AG09319 (cell line): ENCODE measurements at regions not wholly inside any gene's neighbourhood (a gene's known extent, or its start where the extent isn't known, plus 50 kb on each side); places are given as distances from the start of the nearest gene placed in this dataset.

Experiments used
- DNase-seq: peaks from one replicate; pipeline ENCODE4 v3.0.0-alpha.2; 2010; ENCODE audit warnings: low read depth; ENCODE audit errors: extremely low read depth
- CTCF ChIP-seq: IDR thresholded peaks from 2 replicates; pipeline ENCODE4 v1.5.1; 2011; ENCODE audit warnings: low read depth, mild to moderate bottlenecking, inconsistent platforms, low read length, moderate library complexity

- TF ChIP-seq CTCF: no peak
- no peak for DNase-seq
Measured at GRCh38 chr20:6580486-6580885, 187.0 kb upstream of the BMP2 start.

GRCh38 chr20:6579824-6580223 is 187.7 kb upstream of the BMP2 start:
- TF ChIP-seq CTCF: no peak
- DNase-seq: no peak

GRCh38 chr20:6579417-6579816 is 188.1 kb upstream of the BMP2 start:
- TF ChIP-seq CTCF: no peak
- no peak for DNase-seq

GRCh38 chr20:6577451-6577850 is 190.0 kb upstream of the BMP2 start:
- TF ChIP-seq CTCF: no peak
- no peak for DNase-seq

- no peak for DNase-seq
- no peak for TF ChIP-seq CTCF
Measured at GRCh38 chr20:6576726-6577125, 190.8 kb upstream of the BMP2 start.

- no peak for TF ChIP-seq CTCF
- no peak for DNase-seq
Measured at GRCh38 chr20:6575912-6576401, 191.5 kb upstream of the BMP2 start.

- TF ChIP-seq CTCF: no peak
- DNase-seq: no peak
Measured at GRCh38 chr20:6566821-6567220, 200.7 kb upstream of the BMP2 start.
